IMR-90 (cell line): ENCODE measurements at regions not wholly inside any gene's neighbourhood (a gene's known extent, or its start where the extent isn't known, plus 50 kb on each side); places are given as distances from the start of the nearest gene placed in this dataset.

Source experiments
- ATAC-seq: fragments of 200-7000 bp; cut with Tn5 transposase; 2 replicates; pipeline ENCODE4 v1.9.1; 2020; ENCODE audit warnings: low read depth, mild to moderate bottlenecking, moderate library complexity
- BruUV-seq: library from RNA; stranded (reverse); fragments of 400-500 nt; replicated peaks from 2 replicates; lab custom pipeline; 2021; lab: Mats Ljungman, UMichigan
- CTCF ChIA-PET: fragments of 300-600 bp; formaldehyde crosslinking; extraction: SDS; loops from one replicate; lab custom pipeline; 2021; ENCODE audit warnings: antibody characterized with exemption; lab: Yijun Ruan, JAX
- POLR2A ChIA-PET: fragments of 300-600 bp; sonication (Branson Sonifier 250); formaldehyde crosslinking; loops from one replicate; lab custom pipeline; 2022; ENCODE audit warnings: antibody characterized with exemption; ENCODE audit not compliant: unreplicated experiment; lab: Charles Lee
- DNase-seq: peaks from one replicate; pipeline ENCODE4 v3.0.0; 2013
- H2AFZ ChIP-seq: replicated peaks from 2 replicates; pipeline ENCODE3; 2013; ENCODE audit warnings: low read length, mild to moderate bottlenecking; ENCODE audit not compliant: poor library complexity
- H2AK5ac ChIP-seq: 2 replicates; pipeline ENCODE4 v1.6.1; 2013; ENCODE audit warnings: low read depth, low read length, inconsistent platforms
- H2AK9ac ChIP-seq: replicated peaks from 2 replicates; pipeline ENCODE3; 2013; ENCODE audit warnings: mild to moderate bottlenecking, low read depth, low read length, moderate library complexity; ENCODE audit not compliant: poor library complexity
- H2BK120ac ChIP-seq: 2 replicates; pipeline ENCODE4 v1.6.1; 2013; ENCODE audit warnings: low read depth, low read length, inconsistent platforms
- H2BK15ac ChIP-seq: 3 replicates; pipeline ENCODE4 v1.6.1; 2013; ENCODE audit warnings: low read depth, low read length, inconsistent platforms
- H2BK20ac ChIP-seq: 2 replicates; pipeline ENCODE4 v1.6.1; 2013; ENCODE audit warnings: low read depth, mild to moderate bottlenecking, inconsistent platforms, low read length, moderate library complexity
- H2BK5ac ChIP-seq: 2 replicates; pipeline ENCODE4 v1.6.1; 2013; ENCODE audit warnings: mild to moderate bottlenecking, low read depth, low read length, inconsistent platforms; ENCODE audit not compliant: poor library complexity, severe bottlenecking
- H3K14ac ChIP-seq: replicated peaks from 2 replicates; pipeline ENCODE4 v1.6.1; 2013; ENCODE audit warnings: low read depth, low read length, inconsistent platforms
- H3K18ac ChIP-seq: 2 replicates; pipeline ENCODE4 v1.6.1; 2013; ENCODE audit warnings: low read depth, low read length, control low read depth
- H3K23ac ChIP-seq: 2 replicates; pipeline ENCODE4 v1.6.1; 2013; ENCODE audit warnings: low read depth, low read length, inconsistent platforms
- H3K27ac ChIP-seq: 2 replicates; pipeline ENCODE4 v1.5.1; 2013; ENCODE audit warnings: mild to moderate bottlenecking, control low read depth, low read length; ENCODE audit not compliant: insufficient read depth
- H3K27me3 ChIP-seq: 2 replicates; pipeline ENCODE4 v1.6.1; 2013; ENCODE audit warnings: low read length; ENCODE audit not compliant: control insufficient read depth, insufficient read depth
- H3K36me3 ChIP-seq: 2 replicates; pipeline ENCODE4 v1.6.1; 2013; ENCODE audit warnings: low read length, mixed read lengths; ENCODE audit not compliant: control insufficient read depth, insufficient read depth
- H3K4ac ChIP-seq: 2 replicates; pipeline ENCODE4 v1.6.1; 2013; ENCODE audit warnings: low read depth, low read length, inconsistent platforms
- H3K4me1 ChIP-seq: 2 replicates; pipeline ENCODE4 v1.6.1; 2013; ENCODE audit warnings: low read length, mixed read lengths; ENCODE audit not compliant: control insufficient read depth, insufficient read depth
- H3K4me2 ChIP-seq: 2 replicates; pipeline ENCODE4 v1.6.1; 2013; ENCODE audit warnings: low read depth, mild to moderate bottlenecking, control low read depth, low read length, moderate library complexity
- H3K4me3 ChIP-seq: 2 replicates; pipeline ENCODE4 v1.5.1; 2013; ENCODE audit warnings: low read depth, mild to moderate bottlenecking, control low read depth, low read length, moderate library complexity; ENCODE audit not compliant: insufficient read depth
- H3K56ac ChIP-seq: 2 replicates; pipeline ENCODE4 v1.6.1; 2013; ENCODE audit warnings: low read length, inconsistent platforms; ENCODE audit not compliant: insufficient read depth; ENCODE audit errors: extremely low read depth
- H3K79me1 ChIP-seq, 2 experiments: 2 replicates each; pipeline ENCODE4 v1.6.1; 2013; ENCODE audit warnings: low read length in 2 of 2, inconsistent platforms in 1 of 2, low read depth in 1 of 2
- H3K9ac ChIP-seq: 2 replicates; pipeline ENCODE4 v1.6.1; 2013; ENCODE audit warnings: low read depth, low read length, control low read depth
- H3K9me1 ChIP-seq: 2 replicates; pipeline ENCODE4 v1.6.1; 2013; ENCODE audit warnings: low read length, inconsistent platforms; ENCODE audit not compliant: insufficient read depth
- H3K9me3 ChIP-seq: 2 replicates; pipeline ENCODE4 v1.6.1; 2013; ENCODE audit warnings: low read length; ENCODE audit not compliant: control insufficient read depth, insufficient read depth
- H4K20me1 ChIP-seq: 2 replicates; pipeline ENCODE4 v1.6.1; 2013; ENCODE audit warnings: low read length, inconsistent platforms; ENCODE audit not compliant: insufficient read depth
- H4K5ac ChIP-seq: 2 replicates; pipeline ENCODE4 v1.6.1; 2013; ENCODE audit warnings: mild to moderate bottlenecking, low read depth, low read length, control low read depth
- H4K8ac ChIP-seq, 2 experiments: 2 replicates each; pipeline ENCODE4 v1.6.1; 2013; ENCODE audit warnings: low read depth in 2 of 2, low read length in 2 of 2, control low read depth in 1 of 2, inconsistent platforms in 1 of 2
- H4K91ac ChIP-seq: 2 replicates; pipeline ENCODE4 v1.6.1; 2013; ENCODE audit warnings: low read depth, low read length, inconsistent platforms; ENCODE audit not compliant: insufficient read depth
- BHLHE40 ChIP-seq: fragments of 150-350 bp; IDR thresholded peaks from 2 replicates; pipeline ENCODE4 v1.6.1; 2016; ENCODE audit warnings: mild to moderate bottlenecking, low read depth, low read length
- CHD1 ChIP-seq: IDR thresholded peaks from 2 replicates; pipeline ENCODE4 v1.6.1; 2012; ENCODE audit warnings: low read depth, low read length, improper control_type of control experiment
- MAFK ChIP-seq: IDR thresholded peaks from 2 replicates; pipeline ENCODE4 v1.6.1; 2012; ENCODE audit warnings: low read depth, low read length, improper control_type of control experiment
- MAZ ChIP-seq: IDR thresholded peaks from 2 replicates; pipeline ENCODE4 v1.6.1; 2012; ENCODE audit warnings: low read depth, mild to moderate bottlenecking, low read length, improper control_type of control experiment, moderate library complexity, borderline replicate concordance
- MXI1 ChIP-seq: IDR thresholded peaks from 2 replicates; pipeline ENCODE4 v1.6.1; 2012; ENCODE audit warnings: low read depth, mild to moderate bottlenecking, low read length, moderate library complexity, borderline replicate concordance
- NFE2L2 ChIP-seq: fragments of 150-350 bp; IDR thresholded peaks from 2 replicates; pipeline ENCODE4 v1.6.1; 2016; ENCODE audit warnings: low read depth, mild to moderate bottlenecking, low read length
- POLR2A ChIP-seq: IDR thresholded peaks from 2 replicates; pipeline ENCODE4 v1.6.1; 2012; ENCODE audit warnings: mild to moderate bottlenecking, low read depth, low read length
- RAD21 ChIP-seq: IDR thresholded peaks from 2 replicates; pipeline ENCODE4 v1.6.1; 2012; ENCODE audit warnings: low read length, improper control_type of control experiment
- RCOR1 ChIP-seq: IDR thresholded peaks from 2 replicates; pipeline ENCODE4 v1.6.1; 2012; ENCODE audit warnings: mild to moderate bottlenecking, low read length, improper control_type of control experiment; ENCODE audit not compliant: insufficient replicate concordance
- SMC3 ChIP-seq: fragments of 150-350 bp; IDR thresholded peaks from 2 replicates; pipeline ENCODE4 v1.6.1; 2016; ENCODE audit warnings: low read depth, mild to moderate bottlenecking, antibody characterized with exemption, low read length, moderate library complexity
- WGBS, 2 experiments: methylation state at CpG; one replicate each; pipeline versions ENCODE4 v1.1.5 to v1.1.7; 2013; ENCODE audit warnings: missing lambda C conversion rate in 2 of 2; ENCODE audit not compliant: insufficient read length in 1 of 2; ENCODE audit errors: extremely low coverage in 2 of 2; 5-methylcytosine and 5-hydroxymethylcytosine counted together
- dilution Hi-C: fragments of 300-500 bp; cut with HindIII; formaldehyde crosslinking; loops from one replicate; pipeline ENCODE4 v1.14.3; 2018; ENCODE audit warnings: low sequenced_read_pairs; ENCODE audit not compliant: unreplicated experiment
- in situ Hi-C: fragments of 300-500 bp; cut with MboI; formaldehyde crosslinking; loops from 3 replicates; pipeline ENCODE4 v1.14.3; 2019; ENCODE audit warnings: low sequenced_read_pairs, inconsistent platforms, mixed read lengths
- intact Hi-C: fragments of 100-400 bp; cut with micrococcal nuclease; formaldehyde crosslinking; loops from 2 replicates; pipeline ENCODE4 v1.10.0; 2022
- TF ChIP-seq, protein P1 (sequence below): fragments of 150-350 bp; IDR thresholded peaks from 2 replicates; pipeline ENCODE4 v1.6.1; 2017; ENCODE audit warnings: mild to moderate bottlenecking, antibody characterized with exemption, low read length, low read depth
- TF ChIP-seq, protein P2 (sequence below): fragments of 150-350 bp; IDR thresholded peaks from 2 replicates; pipeline ENCODE4 v1.6.1; 2016; ENCODE audit warnings: low read depth, mild to moderate bottlenecking, low read length, moderate library complexity, borderline replicate concordance
- TF ChIP-seq, protein P3 (sequence below): conservative IDR thresholded peaks from 2 replicates; pipeline ENCODE4 v1.5.1; 2012; ENCODE audit warnings: mild to moderate bottlenecking, low read depth, low read length, improper control_type of control experiment

DNA sequence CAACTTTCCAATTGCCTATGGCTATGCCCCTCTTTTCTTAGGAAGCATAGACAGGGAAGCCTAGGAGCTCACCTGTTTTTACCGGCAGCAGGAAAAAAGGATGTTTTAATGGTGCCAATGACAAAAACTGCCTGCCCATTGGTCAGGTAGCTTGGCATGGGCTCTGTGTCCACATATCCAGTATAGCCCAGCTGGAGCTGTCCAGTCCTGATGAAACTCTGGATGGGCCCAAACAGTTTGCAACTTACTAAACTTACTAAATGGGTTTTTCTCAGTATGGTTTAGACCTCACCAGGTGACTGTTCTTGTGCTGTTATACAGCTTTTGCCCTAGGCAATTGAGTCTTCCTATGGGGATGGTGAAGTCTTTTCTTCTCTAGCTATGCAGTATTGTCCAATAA is 711.2 kb downstream of the AMY1C start:
- no peak overlapping the region for H4K91ac ChIP-seq
- H3K27ac ChIP-seq = no peak overlapping the region
- ATAC-seq (no peak), DNase-seq (no peak)
- no peaks in the 10 kb centered on the region for H3K79me1 ChIP-seq
- ChIA-PET POLR2A (no interaction called here), CTCF (no interaction called here)
- H3K56ac ChIP-seq = no peak overlapping the region
- no peaks in the 10 kb centered on the region for H3K27me3 ChIP-seq
- no peak overlapping the region for H2AFZ ChIP-seq
- dilution Hi-C loops (no loop called here), intact Hi-C loops (no loop called here), in situ Hi-C loops (no loop called here)
- no peak overlapping the region for H3K4me2 ChIP-seq
- TF ChIP-seq RCOR1 = no peak
- TF ChIP-seq, protein P1, sequence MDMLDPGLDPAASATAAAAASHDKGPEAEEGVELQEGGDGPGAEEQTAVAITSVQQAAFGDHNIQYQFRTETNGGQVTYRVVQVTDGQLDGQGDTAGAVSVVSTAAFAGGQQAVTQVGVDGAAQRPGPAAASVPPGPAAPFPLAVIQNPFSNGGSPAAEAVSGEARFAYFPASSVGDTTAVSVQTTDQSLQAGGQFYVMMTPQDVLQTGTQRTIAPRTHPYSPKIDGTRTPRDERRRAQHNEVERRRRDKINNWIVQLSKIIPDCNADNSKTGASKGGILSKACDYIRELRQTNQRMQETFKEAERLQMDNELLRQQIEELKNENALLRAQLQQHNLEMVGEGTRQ = no peak
- TF ChIP-seq, protein P2, sequence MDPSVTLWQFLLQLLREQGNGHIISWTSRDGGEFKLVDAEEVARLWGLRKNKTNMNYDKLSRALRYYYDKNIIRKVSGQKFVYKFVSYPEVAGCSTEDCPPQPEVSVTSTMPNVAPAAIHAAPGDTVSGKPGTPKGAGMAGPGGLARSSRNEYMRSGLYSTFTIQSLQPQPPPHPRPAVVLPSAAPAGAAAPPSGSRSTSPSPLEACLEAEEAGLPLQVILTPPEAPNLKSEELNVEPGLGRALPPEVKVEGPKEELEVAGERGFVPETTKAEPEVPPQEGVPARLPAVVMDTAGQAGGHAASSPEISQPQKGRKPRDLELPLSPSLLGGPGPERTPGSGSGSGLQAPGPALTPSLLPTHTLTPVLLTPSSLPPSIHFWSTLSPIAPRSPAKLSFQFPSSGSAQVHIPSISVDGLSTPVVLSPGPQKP = no peak
- TF ChIP-seq MAZ = no peak
- TF ChIP-seq, protein P3, sequence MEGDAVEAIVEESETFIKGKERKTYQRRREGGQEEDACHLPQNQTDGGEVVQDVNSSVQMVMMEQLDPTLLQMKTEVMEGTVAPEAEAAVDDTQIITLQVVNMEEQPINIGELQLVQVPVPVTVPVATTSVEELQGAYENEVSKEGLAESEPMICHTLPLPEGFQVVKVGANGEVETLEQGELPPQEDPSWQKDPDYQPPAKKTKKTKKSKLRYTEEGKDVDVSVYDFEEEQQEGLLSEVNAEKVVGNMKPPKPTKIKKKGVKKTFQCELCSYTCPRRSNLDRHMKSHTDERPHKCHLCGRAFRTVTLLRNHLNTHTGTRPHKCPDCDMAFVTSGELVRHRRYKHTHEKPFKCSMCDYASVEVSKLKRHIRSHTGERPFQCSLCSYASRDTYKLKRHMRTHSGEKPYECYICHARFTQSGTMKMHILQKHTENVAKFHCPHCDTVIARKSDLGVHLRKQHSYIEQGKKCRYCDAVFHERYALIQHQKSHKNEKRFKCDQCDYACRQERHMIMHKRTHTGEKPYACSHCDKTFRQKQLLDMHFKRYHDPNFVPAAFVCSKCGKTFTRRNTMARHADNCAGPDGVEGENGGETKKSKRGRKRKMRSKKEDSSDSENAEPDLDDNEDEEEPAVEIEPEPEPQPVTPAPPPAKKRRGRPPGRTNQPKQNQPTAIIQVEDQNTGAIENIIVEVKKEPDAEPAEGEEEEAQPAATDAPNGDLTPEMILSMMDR = no peak
- TF ChIP-seq BHLHE40 = no peak
- TF ChIP-seq POLR2A = no peak
- TF ChIP-seq CHD1 = no peak
- no peak for TF ChIP-seq MAFK
- no peak for TF ChIP-seq NFE2L2
- TF ChIP-seq RAD21 = no peak
- no peak for TF ChIP-seq SMC3
- no peak for TF ChIP-seq MXI1
- no peaks in the 10 kb centered on the region for H3K4me1 ChIP-seq
- no TSS peak for BruUV-seq
- H3K36me3 ChIP-seq = no peaks in the 10 kb centered on the region
- no peak overlapping the region for H2AK9ac ChIP-seq
- H3K4ac ChIP-seq = no peak overlapping the region
- H3K9ac ChIP-seq = no peak overlapping the region
- no peak overlapping the region for H3K14ac ChIP-seq
- H2BK5ac ChIP-seq = no peak overlapping the region
- no peak overlapping the region for H3K23ac ChIP-seq
- H4K8ac ChIP-seq = no peak overlapping the region
- no peak overlapping the region for H4K5ac ChIP-seq
- no peak overlapping the region for H2BK20ac ChIP-seq
- H3K9me1 ChIP-seq = no peaks in the 10 kb centered on the region
- H3K4me3 ChIP-seq = no peak overlapping the region
- H4K20me1 ChIP-seq = no peaks in the 10 kb centered on the region
- H2AK5ac ChIP-seq = no peak overlapping the region
- H2BK120ac ChIP-seq = no peak overlapping the region
- WGBS, 2 experiments = 80% methylated on average over 1 of the region's 1 CpG; no CpG with 5 or more reads in 1 of the 2 experiments
- no peak overlapping the region for H3K18ac ChIP-seq
- no peak overlapping the region for H2BK15ac ChIP-seq
- H3K9me3 ChIP-seq = peaks cover 21% of the 10 kb centered on the region
